Fibroblast of lung (primary cell): ENCODE measurements at regions not wholly inside any gene's neighbourhood (a gene's known extent, or its start where the extent isn't known, plus 50 kb on each side); places are given as distances from the start of the nearest gene placed in this dataset.
A peak's percentile ranks its signal among the peaks of the same experiment; 100 is the strongest.

Experiments used
- DNase-seq, 2 donors: peaks; one replicate each; pipeline versions ENCODE4 v3.0.0 to v3.0.0-alpha.2; 2010; ENCODE audit warnings: low read depth in 2 of 2
- H2AFZ ChIP-seq: 2 replicates; pipeline ENCODE4 v1.5.1; 2012; ENCODE audit warnings: low read length, control low read depth, inconsistent platforms
- H3K27ac ChIP-seq: 2 replicates; pipeline ENCODE4 v1.5.1; 2011; ENCODE audit warnings: low read length, control low read depth; ENCODE audit not compliant: insufficient read depth
- H3K27me3 ChIP-seq: 2 replicates; pipeline ENCODE4 v1.5.1; 2011; ENCODE audit warnings: mild to moderate bottlenecking, low read length; ENCODE audit not compliant: control insufficient read depth, insufficient read depth
- H3K36me3 ChIP-seq: 2 replicates; pipeline ENCODE4 v1.5.1; 2011; ENCODE audit warnings: low read length; ENCODE audit not compliant: control insufficient read depth, insufficient read depth
- H3K4me1 ChIP-seq: 2 replicates; pipeline ENCODE4 v1.5.1; 2011; ENCODE audit warnings: low read length; ENCODE audit not compliant: control insufficient read depth, insufficient read depth; ENCODE audit errors: extremely low read depth
- H3K4me2 ChIP-seq: 2 replicates; pipeline ENCODE4 v1.5.1; 2011; ENCODE audit warnings: low read length, control low read depth; ENCODE audit not compliant: insufficient read depth; ENCODE audit errors: extremely low read depth
- H3K4me3 ChIP-seq, 4 experiments: fragments of 200-600 bp in 1 of 4; sonication (generic) in 1 of 4; replicated peaks in 1 of 4; 2 replicates each; pipeline ENCODE4 v1.5.1; 2011 to 2016; ENCODE audit warnings: low read length in 4 of 4, low read depth in 3 of 4, mild to moderate bottlenecking in 3 of 4, control low read depth in 2 of 4, inconsistent platforms in 1 of 4, mixed read lengths in 1 of 4; ENCODE audit not compliant: insufficient read depth in 1 of 4; ENCODE audit errors: control extremely low read depth in 1 of 4
- H3K79me2 ChIP-seq: 2 replicates; pipeline ENCODE4 v1.5.1; 2012; ENCODE audit warnings: mild to moderate bottlenecking, low read length, inconsistent platforms; ENCODE audit not compliant: control insufficient read depth, insufficient read depth
- H3K9ac ChIP-seq: 2 replicates; pipeline ENCODE4 v1.5.1; 2011; ENCODE audit warnings: mild to moderate bottlenecking, low read length, control low read depth; ENCODE audit not compliant: insufficient read depth
- H3K9me3 ChIP-seq: 2 replicates; pipeline ENCODE4 v1.5.1; 2012; ENCODE audit warnings: low read depth, low read length; ENCODE audit not compliant: control insufficient read depth, insufficient read depth
- H4K20me1 ChIP-seq: 2 replicates; pipeline ENCODE4 v1.5.1; 2011; ENCODE audit warnings: low read length; ENCODE audit not compliant: control insufficient read depth, insufficient read depth; ENCODE audit errors: extremely low read depth
- EZH2 ChIP-seq: IDR thresholded peaks from 2 replicates; pipeline ENCODE4 v1.5.1; 2012; ENCODE audit warnings: low read length, control low read depth, mild to moderate bottlenecking; ENCODE audit errors: missing control alignments
- TF ChIP-seq, protein P1 (sequence below), 2 donors: IDR thresholded peaks in 1 of 2; conservative IDR thresholded peaks in 1 of 2; 1 replicate in 1 of 2; 2 replicates in 1 of 2; pipeline ENCODE4 v1.5.1; 2011 to 2012; ENCODE audit warnings: low read length in 2 of 2, control low read depth in 1 of 2, inconsistent platforms in 1 of 2, low read depth in 1 of 2, mild to moderate bottlenecking in 1 of 2

DNA sequence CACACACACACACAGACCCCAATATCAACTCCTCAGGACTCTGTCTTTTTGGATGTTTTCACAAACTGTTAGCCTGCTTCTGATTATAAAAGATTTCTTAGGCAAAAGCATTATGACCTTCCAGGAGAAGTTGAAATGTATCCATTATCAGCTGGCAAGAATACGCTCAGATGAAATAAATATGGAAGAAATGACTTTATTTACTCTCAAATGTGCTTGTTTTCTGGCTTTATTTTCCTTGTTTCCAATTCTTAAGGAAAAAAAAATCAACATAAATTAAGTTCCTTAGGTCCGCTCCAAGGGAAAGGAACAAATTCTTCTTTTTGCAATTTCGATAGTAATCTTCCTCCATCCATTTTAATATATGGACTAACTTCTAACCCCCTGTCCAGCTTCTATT is 175.6 kb upstream of the HCCS start:
- TF ChIP-seq EZH2: no peak
- TF ChIP-seq, protein P1, sequence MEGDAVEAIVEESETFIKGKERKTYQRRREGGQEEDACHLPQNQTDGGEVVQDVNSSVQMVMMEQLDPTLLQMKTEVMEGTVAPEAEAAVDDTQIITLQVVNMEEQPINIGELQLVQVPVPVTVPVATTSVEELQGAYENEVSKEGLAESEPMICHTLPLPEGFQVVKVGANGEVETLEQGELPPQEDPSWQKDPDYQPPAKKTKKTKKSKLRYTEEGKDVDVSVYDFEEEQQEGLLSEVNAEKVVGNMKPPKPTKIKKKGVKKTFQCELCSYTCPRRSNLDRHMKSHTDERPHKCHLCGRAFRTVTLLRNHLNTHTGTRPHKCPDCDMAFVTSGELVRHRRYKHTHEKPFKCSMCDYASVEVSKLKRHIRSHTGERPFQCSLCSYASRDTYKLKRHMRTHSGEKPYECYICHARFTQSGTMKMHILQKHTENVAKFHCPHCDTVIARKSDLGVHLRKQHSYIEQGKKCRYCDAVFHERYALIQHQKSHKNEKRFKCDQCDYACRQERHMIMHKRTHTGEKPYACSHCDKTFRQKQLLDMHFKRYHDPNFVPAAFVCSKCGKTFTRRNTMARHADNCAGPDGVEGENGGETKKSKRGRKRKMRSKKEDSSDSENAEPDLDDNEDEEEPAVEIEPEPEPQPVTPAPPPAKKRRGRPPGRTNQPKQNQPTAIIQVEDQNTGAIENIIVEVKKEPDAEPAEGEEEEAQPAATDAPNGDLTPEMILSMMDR (conservative IDR thresholded peaks at IDR 0.05 in 1 of 2, IDR thresholded peaks at IDR 0.05 in 1 of 2; ENCODE audit: low read depth in 1 of 2, low read length in 2 of 2): no peak

DNA sequence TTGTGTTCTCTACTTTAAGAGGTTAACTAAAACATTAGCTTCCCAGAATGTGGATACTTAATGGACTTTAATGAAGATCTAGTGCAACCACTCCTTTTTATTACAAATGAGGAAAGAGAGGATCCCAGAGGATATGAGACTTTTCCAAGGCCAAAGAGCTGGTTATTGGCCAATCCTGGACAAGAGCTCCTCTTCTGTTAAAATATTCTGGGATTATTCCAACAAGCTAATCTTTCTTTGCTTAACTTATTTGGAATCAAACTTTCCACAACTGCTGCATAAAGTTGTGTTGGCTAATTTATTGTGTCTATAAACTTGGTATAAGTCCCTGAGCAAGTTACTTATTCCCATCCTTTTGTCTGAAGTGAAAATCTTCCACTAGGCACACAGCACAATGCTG is 174.2 kb upstream of the HCCS start:
- TF ChIP-seq, protein P1 (conservative IDR thresholded peaks at IDR 0.05 in 1 of 2, IDR thresholded peaks at IDR 0.05 in 1 of 2; ENCODE audit: low read depth in 1 of 2, low read length in 2 of 2): no peak
- TF ChIP-seq EZH2: no peak
- Histone ChIP-seq H3K4me1 (no peaks in the 10 kb centered on the region), H3K4me3 (no peak overlapping the region), H3K36me3 (no peaks in the 10 kb centered on the region), H4K20me1 (no peaks in the 10 kb centered on the region), H3K27ac (no peak overlapping the region), H3K9me3 (no peaks in the 10 kb centered on the region), H3K79me2 (no peaks in the 10 kb centered on the region), H2AFZ (no peak overlapping the region), H3K4me2 (no peak overlapping the region), H3K27me3 (no peaks in the 10 kb centered on the region), H3K9ac (no peak overlapping the region)
- DNase-seq: no peak

More for the DNA sequence above, 175.6 kb upstream of the HCCS start:
- DNase-seq: no peak
- Histone ChIP-seq H3K27ac (no peak overlapping the region), H3K36me3 (no peaks in the 10 kb centered on the region), H3K4me3 (no peak overlapping the region), H3K4me2 (no peak overlapping the region), H3K79me2 (no peaks in the 10 kb centered on the region), H2AFZ (no peak overlapping the region), H3K9me3 (no peaks in the 10 kb centered on the region), H4K20me1 (no peaks in the 10 kb centered on the region), H3K27me3 (no peaks in the 10 kb centered on the region), H3K9ac (no peak overlapping the region), H3K4me1 (no peaks in the 10 kb centered on the region)

DNA sequence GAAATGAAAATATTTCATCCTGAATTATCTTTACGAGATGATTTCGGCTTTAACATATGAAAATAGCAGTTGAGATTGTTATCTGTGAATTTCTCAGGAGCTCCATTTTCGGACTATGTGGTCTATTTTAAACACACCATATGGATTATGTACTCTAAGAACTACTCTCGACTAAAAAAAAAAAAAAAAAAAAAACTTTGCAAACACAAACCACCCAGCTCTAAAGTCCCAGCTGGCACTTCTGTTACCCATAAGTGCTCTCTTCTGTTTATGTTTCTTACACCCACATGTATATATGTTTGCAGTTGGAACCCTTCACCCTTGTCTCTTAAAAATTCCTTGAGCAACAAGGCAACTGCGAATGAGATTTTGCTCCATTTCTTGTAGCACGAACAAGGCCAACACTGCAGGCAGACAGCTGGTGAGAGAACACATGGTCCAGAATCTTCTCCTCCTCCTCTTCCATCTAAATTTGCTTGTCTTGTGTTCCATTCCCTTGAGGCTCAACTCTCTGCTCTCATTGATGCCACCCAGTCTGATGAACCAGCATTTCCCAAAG is 172.7 kb upstream of the HCCS start:
- Histone ChIP-seq H3K27me3 (no peaks in the 10 kb centered on the region), H4K20me1 (no peaks in the 10 kb centered on the region), H3K9me3 (no peaks in the 10 kb centered on the region), H3K9ac (no peak overlapping the region), H3K27ac (no peak overlapping the region), H2AFZ (no peak overlapping the region), H3K79me2 (no peaks in the 10 kb centered on the region), H3K4me1 (no peaks in the 10 kb centered on the region), H3K36me3 (no peaks in the 10 kb centered on the region), H3K4me3 (no peak overlapping the region), H3K4me2 (no peak overlapping the region)
- DNase-seq: peak in 1 of 2 donors; percentile 38
- TF ChIP-seq, protein P1 (conservative IDR thresholded peaks at IDR 0.05 in 1 of 2, IDR thresholded peaks at IDR 0.05 in 1 of 2; ENCODE audit: low read depth in 1 of 2, low read length in 2 of 2): no peak
- no peak for TF ChIP-seq EZH2
